HCT116 (cell line): ENCODE measurements at regions not wholly inside any gene's neighbourhood (a gene's known extent, or its start where the extent isn't known, plus 50 kb on each side); places are given as distances from the start of the nearest gene placed in this dataset.

Source experiments
- CEBPB ChIP-seq: IDR thresholded peaks from 2 replicates; pipeline ENCODE4 v1.6.1; 2012; ENCODE audit warnings: low read depth
- ELF1 ChIP-seq: IDR thresholded peaks from 2 replicates; pipeline ENCODE4 v1.6.1; 2012; ENCODE audit warnings: low read depth, borderline replicate concordance
- EZH2 ChIP-seq: fragments of 200-600 bp; sonication (generic); IDR thresholded peaks from 2 replicates; pipeline ENCODE4 v1.6.1; 2017; ENCODE audit warnings: antibody characterized with exemption, mixed run types
- EZH2phosphoT487 ChIP-seq: fragments of 200-600 bp; IDR thresholded peaks from 2 replicates; pipeline ENCODE4 v1.6.1; 2018; ENCODE audit warnings: antibody characterized with exemption, borderline replicate concordance
- FOSL1 ChIP-seq: IDR thresholded peaks from 2 replicates; pipeline ENCODE4 v1.6.1; 2012; ENCODE audit warnings: low read depth
- POLR2A ChIP-seq: IDR thresholded peaks from 2 replicates; pipeline ENCODE4 v1.7.0; 2011; ENCODE audit warnings: borderline replicate concordance; ENCODE audit not compliant: insufficient read depth, insufficient read length; ENCODE audit errors: extremely low read depth
- POLR2AphosphoS5 ChIP-seq: IDR thresholded peaks from 2 replicates; pipeline ENCODE4 v1.6.1; 2011; ENCODE audit warnings: mild to moderate bottlenecking, low read depth, low read length, moderate library complexity
- RAD21 ChIP-seq: IDR thresholded peaks from 2 replicates; pipeline ENCODE4 v1.6.1; 2012; ENCODE audit warnings: low read depth, mild to moderate bottlenecking
- REST ChIP-seq: IDR thresholded peaks from 2 replicates; pipeline ENCODE4 v1.6.1; 2012; ENCODE audit warnings: low read depth
- SP1 ChIP-seq: IDR thresholded peaks from 2 replicates; pipeline ENCODE4 v1.6.1; 2012; ENCODE audit warnings: low read depth
- YY1 ChIP-seq: IDR thresholded peaks from 2 replicates; pipeline ENCODE4 v1.6.1; 2011; ENCODE audit warnings: low read length, low read depth, moderate library complexity, mild to moderate bottlenecking; ENCODE audit not compliant: insufficient replicate concordance; ENCODE audit errors: extremely low read depth
- TF ChIP-seq, protein P1 (sequence below), 3 experiments: fragments of 200-600 bp in 1 of 3; sonication (generic) in 1 of 3; IDR thresholded peaks in 2 of 3; conservative IDR thresholded peaks in 1 of 3; 2 replicates each; pipeline ENCODE4 v1.5.1; 2012 to 2017; ENCODE audit warnings: low read depth in 2 of 3, low read length in 2 of 3, antibody characterized with exemption in 1 of 3, borderline replicate concordance in 1 of 3, control low read depth in 1 of 3, mild to moderate bottlenecking in 1 of 3, mixed read lengths in 1 of 3, mixed run types in 1 of 3, moderate library complexity in 1 of 3; ENCODE audit not compliant: insufficient read depth in 1 of 3

- TF ChIP-seq, protein P1, sequence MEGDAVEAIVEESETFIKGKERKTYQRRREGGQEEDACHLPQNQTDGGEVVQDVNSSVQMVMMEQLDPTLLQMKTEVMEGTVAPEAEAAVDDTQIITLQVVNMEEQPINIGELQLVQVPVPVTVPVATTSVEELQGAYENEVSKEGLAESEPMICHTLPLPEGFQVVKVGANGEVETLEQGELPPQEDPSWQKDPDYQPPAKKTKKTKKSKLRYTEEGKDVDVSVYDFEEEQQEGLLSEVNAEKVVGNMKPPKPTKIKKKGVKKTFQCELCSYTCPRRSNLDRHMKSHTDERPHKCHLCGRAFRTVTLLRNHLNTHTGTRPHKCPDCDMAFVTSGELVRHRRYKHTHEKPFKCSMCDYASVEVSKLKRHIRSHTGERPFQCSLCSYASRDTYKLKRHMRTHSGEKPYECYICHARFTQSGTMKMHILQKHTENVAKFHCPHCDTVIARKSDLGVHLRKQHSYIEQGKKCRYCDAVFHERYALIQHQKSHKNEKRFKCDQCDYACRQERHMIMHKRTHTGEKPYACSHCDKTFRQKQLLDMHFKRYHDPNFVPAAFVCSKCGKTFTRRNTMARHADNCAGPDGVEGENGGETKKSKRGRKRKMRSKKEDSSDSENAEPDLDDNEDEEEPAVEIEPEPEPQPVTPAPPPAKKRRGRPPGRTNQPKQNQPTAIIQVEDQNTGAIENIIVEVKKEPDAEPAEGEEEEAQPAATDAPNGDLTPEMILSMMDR (IDR thresholded peaks at IDR 0.05 in 2 of 3, conservative IDR thresholded peaks at IDR 0.05 in 1 of 3; ENCODE audit: borderline replicate concordance in 1 of 3, insufficient read depth in 1 of 3, low read depth in 2 of 3, low read length in 2 of 3) = no peak
- TF ChIP-seq CEBPB (no peak), SP1 (no peak), EZH2 (no peak), POLR2AphosphoS5 (no peak), YY1 (no peak), FOSL1 (no peak), RAD21 (no peak), EZH2phosphoT487 (no peak), REST (no peak), POLR2A (no peak), ELF1 (no peak)
Measured at GRCh38 chr2:217530392-217531090, 472.3 kb downstream of the TNS1 start.
